HFF-Myc (cell line): ENCODE measurements at regions not wholly inside any gene's neighbourhood (a gene's known extent, or its start where the extent isn't known, plus 50 kb on each side); places are given as distances from the start of the nearest gene placed in this dataset.
"Not testable (repeated sequence)": the region's sequence is repeated elsewhere in the genome, so short reads cannot be mapped to it uniquely, and the experiment has no call there.

Source experiments
- DNase-seq: peaks from one replicate; pipeline ENCODE4 v3.0.0-alpha.2; 2011; ENCODE audit warnings: low read depth; ENCODE audit errors: extremely low read depth
- H3K4me3 ChIP-seq: replicated peaks from 2 replicates; pipeline ENCODE4 v1.5.1; 2011; ENCODE audit warnings: low read depth, mild to moderate bottlenecking, control low read depth, low read length
- TF ChIP-seq, protein P1 (sequence below): IDR thresholded peaks from 2 replicates; pipeline ENCODE4 v1.5.1; 2012; ENCODE audit warnings: mild to moderate bottlenecking, low read depth, low read length, control low read depth; ENCODE audit errors: missing control alignments

DNA sequence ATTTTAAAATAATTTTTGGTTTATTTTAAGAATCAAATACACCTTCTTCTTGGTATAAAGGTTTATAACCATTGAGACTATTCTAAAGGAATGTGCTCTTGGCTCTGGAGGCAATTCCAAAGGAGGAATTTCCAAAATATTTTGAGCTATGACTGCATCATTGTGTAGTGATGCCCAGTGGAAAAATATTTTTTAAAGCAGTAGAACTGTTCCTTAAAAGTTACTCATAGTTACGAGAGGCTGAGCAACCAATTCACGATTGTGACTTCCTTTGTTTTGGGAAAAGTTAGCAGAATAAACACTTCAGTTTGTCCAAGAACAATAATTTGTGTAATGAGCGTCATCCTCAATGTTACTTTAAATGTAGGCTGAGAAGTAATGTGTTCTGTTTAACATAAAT is 233.6 kb downstream of the BAMBI start:
- TF ChIP-seq, protein P1, sequence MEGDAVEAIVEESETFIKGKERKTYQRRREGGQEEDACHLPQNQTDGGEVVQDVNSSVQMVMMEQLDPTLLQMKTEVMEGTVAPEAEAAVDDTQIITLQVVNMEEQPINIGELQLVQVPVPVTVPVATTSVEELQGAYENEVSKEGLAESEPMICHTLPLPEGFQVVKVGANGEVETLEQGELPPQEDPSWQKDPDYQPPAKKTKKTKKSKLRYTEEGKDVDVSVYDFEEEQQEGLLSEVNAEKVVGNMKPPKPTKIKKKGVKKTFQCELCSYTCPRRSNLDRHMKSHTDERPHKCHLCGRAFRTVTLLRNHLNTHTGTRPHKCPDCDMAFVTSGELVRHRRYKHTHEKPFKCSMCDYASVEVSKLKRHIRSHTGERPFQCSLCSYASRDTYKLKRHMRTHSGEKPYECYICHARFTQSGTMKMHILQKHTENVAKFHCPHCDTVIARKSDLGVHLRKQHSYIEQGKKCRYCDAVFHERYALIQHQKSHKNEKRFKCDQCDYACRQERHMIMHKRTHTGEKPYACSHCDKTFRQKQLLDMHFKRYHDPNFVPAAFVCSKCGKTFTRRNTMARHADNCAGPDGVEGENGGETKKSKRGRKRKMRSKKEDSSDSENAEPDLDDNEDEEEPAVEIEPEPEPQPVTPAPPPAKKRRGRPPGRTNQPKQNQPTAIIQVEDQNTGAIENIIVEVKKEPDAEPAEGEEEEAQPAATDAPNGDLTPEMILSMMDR: no peak
- DNase-seq: no peak
- H3K4me3 ChIP-seq: no peak overlapping the region

DNA sequence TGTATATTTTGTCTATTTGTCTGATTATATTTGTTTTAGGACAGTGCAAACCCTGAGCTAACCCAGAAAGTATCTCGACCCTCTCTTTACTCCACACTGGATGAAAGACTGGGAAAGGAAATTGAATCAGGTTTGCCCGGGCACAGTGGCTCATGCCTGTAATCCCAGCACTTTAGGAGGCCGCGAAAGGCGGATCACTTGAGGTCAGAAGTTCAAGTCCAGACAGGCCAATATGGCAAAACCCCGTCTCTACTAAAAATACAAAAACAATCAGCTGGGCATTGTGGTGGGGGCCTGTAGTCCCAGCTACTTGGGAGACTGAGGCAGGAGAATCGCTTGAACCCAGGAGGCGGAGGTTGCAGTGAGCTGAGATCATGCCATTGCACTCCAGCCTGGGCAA is 234.2 kb downstream of the BAMBI start:
- not testable (repeated sequence) for DNase-seq, H3K4me3 ChIP-seq

DNA sequence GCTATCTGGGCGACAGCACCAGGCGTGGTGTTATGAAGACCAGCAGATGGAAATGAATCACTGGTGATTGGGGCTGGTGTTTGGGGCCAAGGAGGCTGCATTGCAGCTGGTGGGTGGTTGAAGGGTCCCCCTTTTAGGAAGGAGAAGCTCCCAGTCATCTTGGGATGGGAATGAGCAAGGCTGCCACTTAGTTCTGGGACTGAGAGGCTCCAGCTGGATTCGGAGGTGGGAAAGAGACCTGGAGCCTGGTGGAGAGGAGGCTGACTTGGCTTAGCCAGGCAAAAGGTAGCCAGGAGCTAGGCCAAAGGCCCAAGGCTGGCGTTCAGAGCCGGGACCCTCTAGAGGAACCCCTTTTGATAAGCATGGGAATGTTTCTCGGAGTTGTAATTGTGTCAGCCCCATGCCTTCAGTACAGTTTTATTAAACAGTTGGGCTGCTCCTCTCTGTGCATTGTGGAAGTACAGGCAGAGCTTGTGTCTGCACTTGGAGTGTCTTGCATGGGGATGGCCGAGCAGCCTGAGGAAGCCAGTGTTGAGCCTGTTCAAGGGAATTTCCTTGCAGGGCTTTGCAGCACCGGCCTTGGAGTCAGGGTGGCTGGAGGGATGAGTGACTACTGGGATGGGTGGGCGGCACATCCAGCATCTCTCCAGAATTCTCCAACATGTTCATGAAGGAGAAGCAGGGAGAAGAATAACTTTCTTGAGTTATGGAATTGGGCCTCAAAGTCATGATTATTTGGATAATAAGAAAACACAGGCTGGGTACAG is 234.9 kb downstream of the BAMBI start:
- no peak for DNase-seq
- TF ChIP-seq, protein P1: no peak

DNA sequence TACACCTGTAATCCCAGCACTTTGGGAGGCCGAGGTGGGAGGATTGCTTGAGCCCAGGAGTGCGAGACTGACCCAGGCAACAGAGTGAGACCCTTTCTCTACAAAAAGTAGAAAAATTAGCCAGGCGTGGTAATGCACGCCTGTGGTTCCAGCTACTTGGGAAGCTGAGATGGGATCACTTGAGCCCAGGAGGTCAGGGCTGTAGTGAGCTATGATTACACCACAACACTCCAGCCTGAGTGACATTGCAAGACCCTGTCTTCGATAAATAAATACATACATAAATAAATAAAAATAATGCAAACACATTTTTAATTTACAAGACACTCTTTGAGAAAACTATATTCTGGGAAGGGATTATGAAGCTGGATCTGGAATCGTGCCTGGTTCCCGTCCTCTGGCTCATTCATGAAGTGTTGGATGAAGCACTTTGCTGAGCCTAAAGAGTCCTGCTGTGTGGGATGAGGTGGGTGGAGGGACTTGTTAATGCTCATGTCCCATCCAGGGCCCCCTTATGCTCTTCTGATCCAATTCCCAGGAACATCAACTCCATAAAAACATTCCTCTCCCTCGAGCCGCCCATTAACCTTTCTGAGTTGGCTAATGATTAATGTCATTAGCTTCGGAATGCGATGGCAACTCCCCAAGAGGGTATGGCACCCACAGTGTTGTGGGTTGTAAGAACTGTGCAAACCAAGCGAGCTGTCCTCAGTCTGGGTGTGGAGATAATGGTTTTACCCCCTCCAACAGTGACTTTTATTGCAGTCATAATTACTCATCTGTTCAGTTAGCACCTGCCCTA is 236.3 kb downstream of the BAMBI start:
- TF ChIP-seq, protein P1: no peak
- DNase-seq: no peak
- no peak overlapping the region for H3K4me3 ChIP-seq

More for the DNA sequence above, 234.9 kb downstream of the BAMBI start:
- H3K4me3 ChIP-seq: no peak overlapping the region

DNA sequence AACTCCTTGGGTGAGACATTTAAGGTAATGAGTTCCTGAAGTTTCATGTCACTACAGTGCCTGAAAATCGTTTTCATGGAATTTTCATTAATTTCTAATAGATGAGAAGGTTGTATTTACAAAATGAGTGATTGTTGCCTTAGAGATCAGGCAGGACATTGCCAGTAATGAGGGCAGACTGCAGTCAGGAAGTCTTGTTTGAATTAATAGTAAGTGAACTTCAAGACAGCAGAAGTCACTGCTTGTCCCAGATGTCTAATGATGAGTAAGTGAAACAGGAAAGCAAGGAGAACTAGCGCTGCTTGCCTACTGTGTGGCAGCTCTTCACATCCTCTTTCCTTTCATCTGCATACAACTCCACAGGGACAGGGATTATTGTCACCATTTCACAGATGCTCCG is 237.4 kb downstream of the BAMBI start:
- TF ChIP-seq, protein P1: no peak
- DNase-seq: no peak

DNA sequence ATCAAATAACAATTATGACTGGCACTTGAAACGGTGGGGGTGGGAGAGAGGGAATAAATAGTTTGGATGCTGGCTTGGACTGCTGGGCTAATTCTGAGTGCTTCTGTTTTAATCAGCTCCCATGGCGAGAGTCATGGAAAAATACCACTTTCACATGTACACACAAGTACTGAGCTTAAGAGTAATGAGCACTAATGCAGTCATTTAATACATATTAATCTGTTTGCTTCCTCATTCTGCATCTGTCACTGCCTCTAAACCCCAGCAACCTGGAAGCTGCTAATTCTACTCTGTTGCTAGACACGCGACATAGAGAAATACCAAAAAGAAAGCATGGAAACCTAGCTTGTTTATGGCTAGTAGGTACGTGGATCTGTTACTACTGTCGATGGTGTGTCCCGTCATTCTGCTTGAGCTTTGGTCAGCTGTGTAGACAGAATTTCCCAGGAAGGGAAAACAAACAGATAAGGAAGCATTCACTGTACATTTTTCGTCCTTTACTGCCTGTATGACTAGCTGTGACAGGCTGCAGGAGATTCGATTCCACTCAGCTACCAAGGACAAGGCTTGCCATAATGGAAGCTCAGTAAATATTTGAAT is 238.8 kb downstream of the BAMBI start:
- TF ChIP-seq, protein P1: no peak
- DNase-seq: no peak
- no peak overlapping the region for H3K4me3 ChIP-seq

More for the DNA sequence above, 237.4 kb downstream of the BAMBI start:
- H3K4me3 ChIP-seq: no peak overlapping the region

DNA sequence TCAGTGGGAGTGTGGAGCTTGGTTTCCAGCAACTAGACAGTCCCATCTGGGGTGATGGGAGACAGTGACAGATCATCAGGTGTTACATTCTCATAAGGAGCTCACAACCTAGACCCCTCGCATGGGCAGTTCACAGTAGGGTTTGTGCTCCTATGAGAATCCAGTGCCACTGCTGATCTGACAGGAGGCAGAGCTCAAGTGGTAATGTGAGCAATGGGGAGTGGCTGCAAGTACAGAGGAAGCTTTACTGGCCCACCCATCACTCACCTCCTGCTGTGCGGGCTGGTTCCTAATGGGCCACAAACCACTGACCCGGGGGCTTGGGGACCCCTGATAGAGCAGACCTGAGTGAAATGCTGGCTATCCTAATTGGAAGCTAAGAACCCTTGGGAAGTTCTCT is 242.8 kb downstream of the BAMBI start:
- H3K4me3 ChIP-seq: no peak overlapping the region
- no peak for DNase-seq
- TF ChIP-seq, protein P1: no peak
